ENCODE measurements at regions not wholly inside any gene's neighbourhood (a gene's known extent, or its start where the extent isn't known, plus 50 kb on each side); places are given as distances from the start of the nearest gene placed in this dataset.

- POLR2A ChIA-PET, result no interaction called here
- Mint-ChIP-seq H3K4me1 (ENCODE audit: low read depth) (peaks cover 5% of the 10 kb centered on the region), H3K4me3 (no peak overlapping the region)
Observed at GRCh38 chr12:89919241-89919906, 210.7 kb upstream of the ATP2B1 start.

GRCh38 chr12:89918172-89918846 lies 209.7 kb upstream of the ATP2B1 start:
- H3K4me1 Mint-ChIP-seq (ENCODE audit: low read depth), result peaks cover 5% of the 10 kb centered on the region
- no peak overlapping the region for H3K27ac Mint-ChIP-seq
- no peak for DNase-seq
- intact Hi-C loops (cut with micrococcal nuclease), result no loop called here
- H3K36me3 Mint-ChIP-seq, result no peaks in the 10 kb centered on the region
- ChIA-PET POLR2A (no interaction called here), CTCF (interaction anchor here (1.4 kb wide), 1 partner anchor 36 kb away, joined by 3 read pairs; no protein-coding TSS in a partner anchor)
- H3K27me3 Mint-ChIP-seq, result no peaks in the 10 kb centered on the region
- H3K4me3 Mint-ChIP-seq, result no peak overlapping the region
- no peaks in the 10 kb centered on the region for H3K9me3 Mint-ChIP-seq

More at GRCh38 chr12:89919241-89919906, 210.7 kb upstream of the ATP2B1 start:
- no peaks in the 10 kb centered on the region for H3K27me3 Mint-ChIP-seq
- no peak overlapping the region for H3K27ac Mint-ChIP-seq
- H3K9me3 Mint-ChIP-seq, result no peaks in the 10 kb centered on the region
- H3K36me3 Mint-ChIP-seq, result no peaks in the 10 kb centered on the region
- CTCF ChIA-PET, result interaction anchor here (1.4 kb wide), 1 partner anchor 37 kb away, joined by 3 read pairs; no protein-coding TSS in a partner anchor
- DNase-seq, result no peak
- intact Hi-C loops (cut with micrococcal nuclease), result no loop called here

GRCh38 chr12:89909753-89910152 lies 201.1 kb upstream of the ATP2B1 start:
- no peak overlapping the region for H3K4me3 Mint-ChIP-seq
- no peaks in the 10 kb centered on the region for H3K27me3 Mint-ChIP-seq
- intact Hi-C loops (cut with micrococcal nuclease), result no loop called here
- no peak overlapping the region for H3K27ac Mint-ChIP-seq
- peaks cover 3% of the 10 kb centered on the region for H3K36me3 Mint-ChIP-seq
- no peaks in the 10 kb centered on the region for H3K4me1 Mint-ChIP-seq (ENCODE audit: low read depth)
- no peak for DNase-seq
- POLR2A ChIA-PET, result no interaction called here
- peaks cover 6% of the 10 kb centered on the region for H3K9me3 Mint-ChIP-seq
- CTCF ChIA-PET, result no interaction called here

GRCh38 chr12:89907659-89908058 lies 199.0 kb upstream of the ATP2B1 start:
- Mint-ChIP-seq H3K9me3 (peaks cover 4% of the 10 kb centered on the region), H3K4me3 (no peak overlapping the region), H3K36me3 (no peaks in the 10 kb centered on the region), H3K27me3 (no peaks in the 10 kb centered on the region), H3K4me1 (ENCODE audit: low read depth) (no peaks in the 10 kb centered on the region), H3K27ac (no peak overlapping the region)
- DNase-seq, result no peak
- intact Hi-C loops (cut with micrococcal nuclease), result no loop called here
- POLR2A ChIA-PET, result no interaction called here
- CTCF ChIA-PET, result no interaction called here

- H3K9me3 Mint-ChIP-seq, result no peaks in the 10 kb centered on the region
- no peak overlapping the region for H3K4me3 Mint-ChIP-seq
- no peaks in the 10 kb centered on the region for H3K36me3 Mint-ChIP-seq
- no peak overlapping the region for H3K27ac Mint-ChIP-seq
- no peak for DNase-seq
- H3K4me1 Mint-ChIP-seq (ENCODE audit: low read depth), result no peaks in the 10 kb centered on the region
- intact Hi-C loops (cut with micrococcal nuclease), result no loop called here
- no peaks in the 10 kb centered on the region for H3K27me3 Mint-ChIP-seq
- ChIA-PET POLR2A (no interaction called here), CTCF (no interaction called here)
Observed at GRCh38 chr12:89906824-89907223, 198.2 kb upstream of the ATP2B1 start.

GRCh38 chr12:89906178-89906577 lies 197.5 kb upstream of the ATP2B1 start:
- POLR2A ChIA-PET, result no interaction called here

GRCh38 chr12:89901906-89902642 lies 193.4 kb upstream of the ATP2B1 start:
- H3K36me3 Mint-ChIP-seq, result no peaks in the 10 kb centered on the region
- no peak for DNase-seq
- POLR2A ChIA-PET, result no interaction called here
- H3K27me3 Mint-ChIP-seq, result no peaks in the 10 kb centered on the region
- peaks cover 4% of the 10 kb centered on the region for H3K4me1 Mint-ChIP-seq (ENCODE audit: low read depth)
- intact Hi-C loops (cut with micrococcal nuclease), result no loop called here
- no peaks in the 10 kb centered on the region for H3K9me3 Mint-ChIP-seq
- H3K27ac Mint-ChIP-seq, result no peak overlapping the region
- H3K4me3 Mint-ChIP-seq, result no peak overlapping the region
- CTCF ChIA-PET, result no interaction called here

More at GRCh38 chr12:89906178-89906577, 197.5 kb upstream of the ATP2B1 start:
- Mint-ChIP-seq H3K9me3 (no peaks in the 10 kb centered on the region), H3K4me1 (ENCODE audit: low read depth) (no peaks in the 10 kb centered on the region), H3K36me3 (no peaks in the 10 kb centered on the region), H3K4me3 (no peak overlapping the region), H3K27ac (no peak overlapping the region), H3K27me3 (no peaks in the 10 kb centered on the region)
- intact Hi-C loops (cut with micrococcal nuclease), result no loop called here
- CTCF ChIA-PET, result no interaction called here
- DNase-seq, result no peak

- no peaks in the 10 kb centered on the region for H3K27me3 Mint-ChIP-seq
- ChIA-PET CTCF (no interaction called here), POLR2A (no interaction called here)
- intact Hi-C loops (cut with micrococcal nuclease), result no loop called here
- H3K36me3 Mint-ChIP-seq, result no peaks in the 10 kb centered on the region
- H3K9me3 Mint-ChIP-seq, result no peaks in the 10 kb centered on the region
- peaks cover 10% of the 10 kb centered on the region for H3K4me1 Mint-ChIP-seq (ENCODE audit: low read depth)
- H3K27ac Mint-ChIP-seq, result no peak overlapping the region
- no peak for DNase-seq
- no peak overlapping the region for H3K4me3 Mint-ChIP-seq
Observed at GRCh38 chr12:89901319-89901718, 192.7 kb upstream of the ATP2B1 start.

GRCh38 chr12:89899651-89900050 lies 191.0 kb upstream of the ATP2B1 start:
- ChIA-PET CTCF (no interaction called here), POLR2A (no interaction called here)
- DNase-seq, result no peak
- H3K4me1 Mint-ChIP-seq (ENCODE audit: low read depth), result peaks cover 12% of the 10 kb centered on the region
- H3K27me3 Mint-ChIP-seq, result no peaks in the 10 kb centered on the region
- H3K4me3 Mint-ChIP-seq, result no peak overlapping the region
- H3K27ac Mint-ChIP-seq, result no peak overlapping the region
- no peaks in the 10 kb centered on the region for H3K9me3 Mint-ChIP-seq
- H3K36me3 Mint-ChIP-seq, result no peaks in the 10 kb centered on the region
- intact Hi-C loops (cut with micrococcal nuclease), result no loop called here

- no peak overlapping the region for H3K4me3 Mint-ChIP-seq
Observed at GRCh38 chr12:89895591-89895990, 187.0 kb upstream of the ATP2B1 start.

GRCh38 chr12:89895101-89895500 lies 186.5 kb upstream of the ATP2B1 start:
- Mint-ChIP-seq H3K36me3 (no peaks in the 10 kb centered on the region), H3K27me3 (no peaks in the 10 kb centered on the region), H3K27ac (no peak overlapping the region), H3K9me3 (no peaks in the 10 kb centered on the region), H3K4me3 (no peak overlapping the region), H3K4me1 (ENCODE audit: low read depth) (peaks cover 22% of the 10 kb centered on the region)
- ChIA-PET POLR2A (no interaction called here), CTCF (no interaction called here)
- DNase-seq, result no peak
- intact Hi-C loops (cut with micrococcal nuclease), result no loop called here

More at GRCh38 chr12:89895591-89895990, 187.0 kb upstream of the ATP2B1 start:
- ChIA-PET CTCF (no interaction called here), POLR2A (no interaction called here)
- H3K27ac Mint-ChIP-seq, result no peak overlapping the region
- no peaks in the 10 kb centered on the region for H3K36me3 Mint-ChIP-seq
- no peak for DNase-seq
- no peaks in the 10 kb centered on the region for H3K9me3 Mint-ChIP-seq
- intact Hi-C loops (cut with micrococcal nuclease), result no loop called here
- H3K27me3 Mint-ChIP-seq, result no peaks in the 10 kb centered on the region
- peaks cover 22% of the 10 kb centered on the region for H3K4me1 Mint-ChIP-seq (ENCODE audit: low read depth)

GRCh38 chr12:89893972-89894706 lies 185.5 kb upstream of the ATP2B1 start:
- Mint-ChIP-seq H3K27ac (no peak overlapping the region), H3K4me3 (no peak overlapping the region), H3K36me3 (no peaks in the 10 kb centered on the region), H3K4me1 (ENCODE audit: low read depth) (peaks cover 22% of the 10 kb centered on the region), H3K9me3 (no peaks in the 10 kb centered on the region), H3K27me3 (no peaks in the 10 kb centered on the region)
- intact Hi-C loops (cut with micrococcal nuclease), result no loop called here
- DNase-seq, result no peak
- CTCF ChIA-PET, result no interaction called here
- POLR2A ChIA-PET, result no interaction called here

Data from activated CD4-positive, alpha-beta memory T cell treated with anti-CD3 and anti-CD28 coated beads for 36 hours (primary cell).